DOHH2 (cell line): ENCODE measurements at regions not wholly inside any gene's neighbourhood (a gene's known extent, or its start where the extent isn't known, plus 50 kb on each side); places are given as distances from the start of the nearest gene placed in this dataset.

Experiments
- CTCF ChIP-seq: fragments of 200-600 bp; sonication (generic); IDR thresholded peaks from one replicate; pipeline ENCODE4 v1.5.1; 2014; ENCODE audit warnings: antibody characterized with exemption, mild to moderate bottlenecking, low read depth, low read length; ENCODE audit not compliant: poor library complexity, severe bottlenecking
- EZH2phosphoT487 ChIP-seq: fragments of 200-600 bp; sonication (generic); IDR thresholded peaks from 2 replicates; pipeline ENCODE4 v1.6.1; 2017; ENCODE audit warnings: borderline replicate concordance, mild to moderate bottlenecking, antibody characterized with exemption, low read length, moderate library complexity, mixed read lengths

- TF ChIP-seq CTCF (no peak), EZH2phosphoT487 (no peak)
Observed at GRCh38 chr13:83677985-83678384, 204.3 kb downstream of the SLITRK1 start.
